ENCODE measurements at regions not wholly inside any gene's neighbourhood (a gene's known extent, or its start where the extent isn't known, plus 50 kb on each side); places are given as distances from the start of the nearest gene placed in this dataset.
"Not testable (repeated sequence)": the region's sequence is repeated elsewhere in the genome, so short reads cannot be mapped to it uniquely, and the experiment has no call there.

DNA sequence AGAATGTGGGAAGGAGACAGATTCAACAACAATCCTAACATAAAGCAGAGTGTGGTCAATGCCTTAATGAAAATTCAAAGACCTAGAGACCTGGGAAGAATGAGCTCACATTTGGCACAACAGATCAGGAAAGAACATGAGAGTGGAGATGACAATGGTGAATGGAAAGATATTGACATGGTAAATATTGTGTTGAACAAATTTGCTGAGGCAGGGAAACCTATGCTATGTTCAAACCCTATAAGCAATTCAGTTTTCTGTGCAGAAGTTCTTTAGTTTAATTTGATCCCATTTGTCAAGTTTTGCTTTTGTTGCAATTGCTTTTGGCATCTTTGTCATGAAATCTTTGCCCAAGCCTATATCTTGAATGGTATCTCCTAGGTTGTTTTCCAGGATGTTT is 199.4 kb upstream of the LRRTM4 start:
- no peak for DNase-seq (ENCODE audit: low spot score)

- no peak for DNase-seq (ENCODE audit: low spot score)
These were observed 202.9 kb upstream of the LRRTM4 start for GRCh38 chr2:77725045-77725444.

DNA sequence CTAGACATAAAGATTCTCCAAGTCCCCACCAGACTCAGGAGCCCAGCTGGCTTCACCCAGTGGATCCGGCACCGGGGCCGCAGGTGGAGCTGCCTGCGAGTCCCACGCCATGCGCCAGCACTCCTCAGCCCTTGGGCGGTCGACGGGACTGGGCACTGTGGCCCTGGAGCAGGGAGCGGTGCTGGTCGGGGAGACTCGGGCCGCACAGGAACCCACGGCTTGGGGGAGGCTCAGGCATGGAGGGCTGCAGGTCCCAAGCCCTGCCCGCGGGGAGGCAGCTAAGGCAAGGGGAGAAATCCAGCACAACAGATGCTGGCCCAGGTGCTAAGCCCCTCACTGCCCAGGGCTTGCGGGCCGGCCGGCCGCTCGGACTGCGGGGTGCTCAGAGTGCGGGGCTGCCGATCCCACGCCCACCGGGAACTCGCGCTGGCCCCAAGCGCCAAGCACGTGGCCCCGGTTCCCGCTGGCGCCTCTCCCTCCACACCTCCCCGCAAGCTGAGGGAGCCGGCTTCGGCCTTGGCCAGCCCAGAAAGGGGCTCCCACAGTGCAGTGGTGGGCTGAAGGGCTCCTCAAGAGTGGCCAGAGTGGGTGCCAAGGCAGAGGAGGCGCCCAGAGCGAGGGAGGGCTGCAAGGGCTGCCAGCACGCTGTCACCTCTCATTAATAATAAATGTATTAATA is 212.6 kb upstream of the LRRTM4 start:
- not testable (repeated sequence) for DNase-seq (ENCODE audit: low spot score)

DNA sequence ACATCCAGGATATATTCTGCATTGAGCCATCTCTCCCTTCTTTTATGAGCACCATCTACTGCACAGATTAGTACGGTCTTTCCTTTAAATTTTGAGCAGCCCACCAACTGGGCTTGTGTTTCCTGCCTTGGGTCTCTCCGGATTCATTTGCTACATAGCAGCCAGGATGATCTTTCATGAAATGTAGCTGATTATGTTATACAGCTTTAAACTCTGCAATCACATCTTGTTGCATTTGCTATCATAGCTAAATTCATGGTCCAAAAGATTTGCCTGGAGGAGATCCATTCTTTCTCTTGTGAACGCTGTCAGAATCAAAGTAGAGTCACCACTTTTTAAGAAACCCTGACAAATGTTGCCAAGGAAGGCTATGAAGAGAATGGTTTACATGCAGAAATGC is 215.1 kb upstream of the LRRTM4 start:
- no peak for DNase-seq (ENCODE audit: low spot score)

DNA sequence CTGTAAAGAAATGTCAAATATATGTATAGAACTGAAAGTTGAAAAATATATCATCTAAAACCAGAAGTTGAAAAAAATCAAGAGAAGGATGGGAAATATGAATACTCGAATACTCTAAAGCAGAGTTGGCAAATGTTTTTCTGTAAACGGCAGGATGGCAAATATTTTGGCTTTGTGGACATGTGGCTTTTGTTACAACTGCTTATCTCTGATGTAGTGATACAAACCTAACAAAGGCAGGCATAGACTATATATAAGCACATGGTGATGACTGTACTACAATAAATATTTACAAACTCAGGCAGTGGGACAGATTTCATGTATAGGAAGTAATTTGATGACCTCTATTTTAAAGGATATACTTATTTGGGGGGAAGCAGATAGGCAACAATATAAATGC is 224.6 kb upstream of the LRRTM4 start:
- no peak for DNase-seq (ENCODE audit: low spot score)

GRCh38 chr2:77753710-77754345 is 231.7 kb upstream of the LRRTM4 start:
- not testable (repeated sequence) for DNase-seq (ENCODE audit: low spot score)

- DNase-seq (ENCODE audit: low spot score) = no peak
These were observed 245.4 kb upstream of the LRRTM4 start for GRCh38 chr2:77767388-77768076.

GRCh38 chr2:77768508-77768907 is 246.3 kb upstream of the LRRTM4 start:
- no peak for DNase-seq (ENCODE audit: low spot score)

DNA sequence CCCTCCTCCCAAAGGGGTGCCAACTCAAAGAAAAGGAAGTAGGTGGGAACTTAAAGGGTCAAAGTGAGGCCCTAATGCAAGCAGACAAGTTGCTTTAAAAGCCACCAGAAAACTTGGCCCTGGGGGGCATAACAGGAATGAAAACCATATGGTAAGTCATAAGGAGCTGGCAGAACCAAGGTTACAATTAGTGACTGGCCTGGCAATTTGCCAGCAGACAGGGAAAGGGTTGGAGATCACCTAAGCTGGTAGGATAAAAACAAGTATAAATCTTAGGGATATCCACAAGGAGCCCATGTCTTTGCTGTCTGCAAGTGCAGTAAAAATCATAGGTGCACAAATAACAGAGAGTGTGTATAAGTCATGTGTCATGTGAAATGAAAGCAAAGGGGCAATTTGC is 256.7 kb upstream of the LRRTM4 start:
- no peak for DNase-seq (ENCODE audit: low spot score)

- not testable (repeated sequence) for DNase-seq (ENCODE audit: low spot score)
These were observed 271.3 kb upstream of the LRRTM4 start for GRCh38 chr2:77793500-77793899.

- no peak for DNase-seq (ENCODE audit: low spot score)
These were observed 274.2 kb upstream of the LRRTM4 start for GRCh38 chr2:77796397-77796796.

- no peak for DNase-seq (ENCODE audit: low spot score)
These were observed 274.9 kb upstream of the LRRTM4 start for GRCh38 chr2:77797088-77797487.

DNA sequence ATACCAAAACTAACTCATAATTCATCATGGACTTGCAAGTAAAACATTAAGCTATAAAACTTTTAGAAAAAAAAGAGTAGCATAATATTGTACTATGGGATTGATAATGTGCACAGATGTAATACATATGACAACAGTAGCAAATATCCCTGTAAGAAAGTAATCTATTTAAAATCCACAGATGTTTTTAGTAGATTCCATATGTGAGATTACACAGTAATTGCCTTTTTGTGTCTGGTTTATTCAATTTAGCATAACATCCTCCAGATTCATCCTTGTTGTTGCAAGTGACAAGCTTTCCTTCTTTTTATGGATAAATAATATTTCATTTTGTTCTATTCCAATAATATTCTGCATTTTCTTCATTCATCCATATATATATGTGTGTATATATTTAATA is 278.2 kb upstream of the LRRTM4 start:
- DNase-seq (ENCODE audit: low spot score) = no peak

DNA sequence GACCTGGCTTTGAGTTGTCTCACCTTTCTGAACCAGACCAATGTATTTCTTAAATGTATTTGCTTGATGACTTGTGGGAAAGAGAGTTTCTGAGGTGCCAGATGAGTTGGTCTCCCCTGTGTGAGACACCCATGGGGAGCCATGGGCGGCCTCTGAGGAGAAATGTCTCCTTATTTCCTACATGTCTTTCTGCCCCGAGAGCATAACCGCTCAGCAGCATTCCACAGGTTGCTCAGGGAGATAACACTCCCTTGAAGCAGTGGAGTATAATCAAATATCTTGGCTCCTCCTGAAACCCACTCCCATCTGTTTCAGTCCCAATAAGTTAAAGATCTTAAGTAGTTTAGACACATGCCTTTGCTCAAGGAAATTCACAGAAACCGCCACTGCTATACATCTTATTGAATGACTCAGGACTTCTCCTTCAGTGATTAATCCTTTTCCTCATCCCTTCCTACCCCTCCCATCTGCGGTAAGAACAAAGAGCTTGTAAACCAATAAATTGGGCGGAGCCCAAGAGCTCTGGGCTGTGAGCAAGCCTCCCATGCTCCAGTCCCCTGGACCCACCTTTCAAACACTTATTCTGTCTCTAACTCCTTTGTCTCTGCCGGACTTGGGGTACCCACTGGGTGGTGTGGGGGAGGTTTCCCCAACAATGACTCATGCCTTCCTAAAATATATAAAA is 285.5 kb upstream of the LRRTM4 start:
- no peak for DNase-seq (ENCODE audit: low spot score)

DNA sequence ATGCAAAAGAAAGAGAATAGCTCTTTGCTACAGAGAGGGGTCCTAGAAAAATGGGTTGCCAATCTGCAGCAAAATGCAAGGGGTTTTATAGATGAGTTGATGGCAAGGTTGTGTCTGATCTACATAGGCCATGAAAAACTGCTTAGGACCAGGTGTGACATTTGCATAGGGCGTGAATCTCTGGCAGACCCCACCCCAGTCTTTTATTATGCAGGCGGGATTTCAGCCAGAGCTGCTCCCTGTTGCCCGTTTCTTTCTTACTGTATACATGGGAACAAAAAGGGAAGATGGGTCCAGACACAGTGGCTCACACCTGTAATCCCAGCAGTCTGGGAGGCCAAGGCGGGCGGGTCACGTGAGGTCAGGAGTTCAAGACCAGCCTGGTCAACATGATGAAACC is 286.4 kb upstream of the LRRTM4 start:
- DNase-seq (ENCODE audit: low spot score) = no peak

DNA sequence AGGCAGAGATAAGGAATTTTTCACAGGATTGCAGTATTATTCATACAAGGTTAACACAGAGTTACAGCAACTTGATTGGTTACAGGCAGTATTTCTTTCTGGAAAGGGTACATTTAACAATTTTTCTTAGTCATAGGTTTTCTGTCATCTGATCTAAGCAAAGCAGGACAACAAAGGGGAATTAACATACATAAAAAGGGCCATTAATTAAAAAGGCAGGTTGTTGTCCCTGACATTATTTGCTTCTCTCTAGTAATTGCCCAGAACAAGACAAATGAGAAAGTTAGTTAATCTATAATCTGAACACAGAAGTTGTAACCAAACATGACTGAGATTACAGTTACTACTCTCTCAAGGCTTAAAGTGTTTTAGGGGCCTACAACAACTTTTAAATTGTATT is 291.4 kb upstream of the LRRTM4 start:
- no peak for DNase-seq (ENCODE audit: low spot score)

GRCh38 chr2:77816618-77817017 is 294.4 kb upstream of the LRRTM4 start:
- no peak for DNase-seq (ENCODE audit: low spot score)

GRCh38 chr2:77818186-77818585 is 296.0 kb upstream of the LRRTM4 start:
- DNase-seq (ENCODE audit: low spot score) = no peak

- no peak for DNase-seq (ENCODE audit: low spot score)
These were observed 300.9 kb upstream of the LRRTM4 start for GRCh38 chr2:77823028-77823427.

GRCh38 chr2:77831060-77831459 is 308.9 kb upstream of the LRRTM4 start:
- DNase-seq (ENCODE audit: low spot score) = no peak

GRCh38 chr2:77831471-77831870 is 309.3 kb upstream of the LRRTM4 start:
- DNase-seq (ENCODE audit: low spot score) = no peak

DNA sequence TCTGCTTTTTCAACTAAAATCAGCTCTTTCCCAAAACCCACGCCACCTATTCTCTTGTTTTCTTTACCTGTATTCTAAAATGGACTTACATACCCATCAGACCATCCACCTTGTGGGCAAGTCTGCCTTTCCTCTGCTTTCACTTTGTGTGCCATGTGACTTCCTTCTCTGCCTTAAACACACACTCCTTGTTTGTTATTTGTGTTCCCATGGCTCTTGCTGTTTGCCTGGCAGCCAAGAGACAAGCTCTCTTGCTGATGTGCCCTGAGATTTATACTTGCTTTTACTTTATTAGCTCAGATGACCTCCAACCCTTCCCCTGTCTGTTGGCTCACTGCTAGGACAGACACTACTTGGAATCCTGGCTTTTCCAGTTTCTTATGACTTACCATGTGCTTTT is 309.7 kb upstream of the LRRTM4 start:
- no peak for DNase-seq (ENCODE audit: low spot score)
